GM10248 (cell line): ENCODE measurements at regions not wholly inside any gene's neighbourhood (a gene's known extent, or its start where the extent isn't known, plus 50 kb on each side); places are given as distances from the start of the nearest gene placed in this dataset.

Experiments
- CTCF ChIA-PET: fragments of 300-600 bp; sonication (Branson Sonifier 250); formaldehyde crosslinking; extraction: SDS; loops from one replicate; lab custom pipeline; 2021; ENCODE audit warnings: antibody characterized with exemption; lab: Yijun Ruan, JAX
- POLR2A ChIA-PET: fragments of 350-650 bp; sonication (Branson Sonifier 250); formaldehyde crosslinking; extraction: SDS; loops from one replicate; lab custom pipeline; 2020; ENCODE audit warnings: antibody characterized with exemption; lab: Yijun Ruan, JAX
- DNase-seq: peaks from one replicate; pipeline ENCODE4 v3.0.0; 2012; ENCODE audit errors: extremely low spot score
- TF ChIP-seq, protein P1 (sequence below): IDR thresholded peaks from 2 replicates; pipeline ENCODE4 v1.5.1; 2012; ENCODE audit warnings: mild to moderate bottlenecking, low read depth; ENCODE audit errors: extremely low read depth, missing control alignments, control extremely low read depth

DNA sequence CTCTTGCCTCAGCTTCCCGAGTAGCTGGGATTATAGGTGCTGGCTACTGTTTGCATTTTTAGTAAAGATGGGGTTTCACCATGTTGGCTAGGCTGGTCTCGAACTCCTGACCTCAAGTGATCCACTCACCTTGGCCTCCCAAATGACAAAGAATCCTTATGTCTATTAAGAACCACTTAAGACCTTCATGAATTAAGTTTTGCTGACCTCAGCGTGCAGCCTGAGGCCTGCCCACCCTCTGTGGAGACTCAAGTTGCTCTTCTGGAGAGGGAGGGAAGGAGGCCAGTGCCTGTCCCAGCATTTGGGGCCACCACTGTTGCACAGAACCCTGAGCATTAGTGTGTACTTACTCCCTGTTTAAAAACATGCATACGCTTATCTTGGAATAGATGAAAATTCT is 313.3 kb downstream of the FGF9 start:
- TF ChIP-seq, protein P1, sequence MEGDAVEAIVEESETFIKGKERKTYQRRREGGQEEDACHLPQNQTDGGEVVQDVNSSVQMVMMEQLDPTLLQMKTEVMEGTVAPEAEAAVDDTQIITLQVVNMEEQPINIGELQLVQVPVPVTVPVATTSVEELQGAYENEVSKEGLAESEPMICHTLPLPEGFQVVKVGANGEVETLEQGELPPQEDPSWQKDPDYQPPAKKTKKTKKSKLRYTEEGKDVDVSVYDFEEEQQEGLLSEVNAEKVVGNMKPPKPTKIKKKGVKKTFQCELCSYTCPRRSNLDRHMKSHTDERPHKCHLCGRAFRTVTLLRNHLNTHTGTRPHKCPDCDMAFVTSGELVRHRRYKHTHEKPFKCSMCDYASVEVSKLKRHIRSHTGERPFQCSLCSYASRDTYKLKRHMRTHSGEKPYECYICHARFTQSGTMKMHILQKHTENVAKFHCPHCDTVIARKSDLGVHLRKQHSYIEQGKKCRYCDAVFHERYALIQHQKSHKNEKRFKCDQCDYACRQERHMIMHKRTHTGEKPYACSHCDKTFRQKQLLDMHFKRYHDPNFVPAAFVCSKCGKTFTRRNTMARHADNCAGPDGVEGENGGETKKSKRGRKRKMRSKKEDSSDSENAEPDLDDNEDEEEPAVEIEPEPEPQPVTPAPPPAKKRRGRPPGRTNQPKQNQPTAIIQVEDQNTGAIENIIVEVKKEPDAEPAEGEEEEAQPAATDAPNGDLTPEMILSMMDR: no peak
- no peak for DNase-seq
- POLR2A ChIA-PET: no interaction called here
- CTCF ChIA-PET: no interaction called here

DNA sequence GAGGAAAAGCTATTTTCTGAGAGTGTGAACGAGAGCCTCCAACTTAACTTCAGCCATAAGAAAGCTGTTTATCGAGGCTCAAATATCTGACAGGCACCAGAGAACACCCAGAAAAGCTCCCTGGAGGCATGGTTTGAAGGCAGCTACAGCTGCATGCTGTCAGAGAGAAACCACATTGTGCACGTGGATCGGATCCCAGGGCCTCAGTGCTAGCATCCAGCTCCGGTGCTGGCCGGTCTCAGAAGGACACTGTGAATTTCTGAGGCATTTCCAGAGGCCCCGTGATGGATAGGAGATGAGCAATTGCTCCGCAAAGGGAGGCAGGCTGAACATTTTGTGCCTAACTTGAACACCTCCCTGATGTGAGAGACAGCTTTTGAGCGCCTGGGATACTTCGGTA is 315.7 kb downstream of the FGF9 start:
- TF ChIP-seq, protein P1: no peak
- ChIA-PET POLR2A (no interaction called here), CTCF (interaction anchor here (1.1 to 2.1 kb wide), 5 partner anchors 12 to 292 kb away, joined by 3 to 9 read pairs (median 4); no protein-coding TSS in a partner anchor)
- DNase-seq: no peak

DNA sequence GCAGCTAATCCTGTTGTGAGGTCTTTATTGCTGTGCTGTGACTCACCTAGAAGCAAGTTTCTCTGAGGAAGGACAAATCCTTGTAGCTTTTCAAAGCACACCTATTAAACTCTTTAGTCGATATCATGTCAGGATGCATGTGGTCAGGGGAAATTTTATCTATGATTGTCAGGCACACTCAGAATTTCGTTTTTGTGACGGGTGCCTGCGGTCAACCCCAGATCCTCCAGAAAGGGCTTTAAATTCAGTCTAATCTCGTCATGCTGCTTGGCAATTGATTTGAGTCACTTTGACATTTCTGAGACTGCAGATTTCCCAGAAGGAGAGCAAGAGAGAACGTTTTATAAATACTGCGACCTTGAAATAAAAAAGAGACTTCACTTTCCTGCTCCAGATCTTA is 316.9 kb downstream of the FGF9 start:
- TF ChIP-seq, protein P1: no peak
- ChIA-PET CTCF (interaction anchor here (1.5 to 2.1 kb wide), 2 partner anchors 11 to 30 kb away, joined by 4 to 9 read pairs; no protein-coding TSS in a partner anchor), POLR2A (no interaction called here)
- no peak for DNase-seq

DNA sequence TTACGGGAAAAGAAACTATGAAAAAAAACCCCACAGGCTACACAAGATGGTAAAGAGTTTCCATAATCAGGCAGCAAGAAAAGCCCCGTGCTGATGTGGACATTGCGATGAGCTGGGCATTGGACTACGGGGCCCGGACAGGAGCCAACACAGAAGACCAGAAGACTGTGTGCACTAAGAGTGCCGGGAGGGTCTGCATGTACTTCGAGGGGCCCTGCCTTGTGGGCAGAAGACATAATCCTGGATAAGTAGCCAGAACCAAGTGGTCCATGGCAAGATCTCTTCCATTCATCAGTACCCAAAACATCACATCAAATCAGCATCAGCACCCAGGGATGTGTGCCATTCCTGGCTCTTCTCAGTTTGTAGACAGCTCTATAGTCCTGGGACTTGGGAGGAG is 317.8 kb downstream of the FGF9 start:
- TF ChIP-seq, protein P1: no peak
- no peak for DNase-seq
- ChIA-PET CTCF (interaction anchor here (1.0 to 2.3 kb wide), 2 partner anchors 10 to 20 kb away, joined by 4 to 6 read pairs; no protein-coding TSS in a partner anchor), POLR2A (no interaction called here)

- DNase-seq: no peak
- TF ChIP-seq, protein P1: no peak
- ChIA-PET POLR2A (no interaction called here), CTCF (interaction anchor here (1.7 to 2.6 kb wide), 2 partner anchors 13 to 16 kb away, joined by 4 to 5 read pairs; no protein-coding TSS in a partner anchor)
These were observed 325.2 kb downstream of the FGF9 start for GRCh38 chr13:21996049-21996448.

- DNase-seq: no peak
- ChIA-PET CTCF (interaction anchor here (1.0 to 2.6 kb wide), 4 partner anchors 8 to 32 kb away, joined by 3 to 9 read pairs (median 6); no protein-coding TSS in a partner anchor), POLR2A (no interaction called here)
- TF ChIP-seq, protein P1: no peak
These were observed 326.9 kb downstream of the FGF9 start for GRCh38 chr13:21997726-21998125.
